Esophagus mucosa (tissue), 1 donor: ENCODE measurements at regions not wholly inside any gene's neighbourhood (a gene's known extent, or its start where the extent isn't known, plus 50 kb on each side); places are given as distances from the start of the nearest gene placed in this dataset.

Source experiments
- ATAC-seq: fragments of 200-7000 bp; cut with Tn5 transposase; one replicate; pipeline ENCODE4 v1.9.1; 2020
- donor health status: DM: yes; HTN: yes; CAD: no.

DNA sequence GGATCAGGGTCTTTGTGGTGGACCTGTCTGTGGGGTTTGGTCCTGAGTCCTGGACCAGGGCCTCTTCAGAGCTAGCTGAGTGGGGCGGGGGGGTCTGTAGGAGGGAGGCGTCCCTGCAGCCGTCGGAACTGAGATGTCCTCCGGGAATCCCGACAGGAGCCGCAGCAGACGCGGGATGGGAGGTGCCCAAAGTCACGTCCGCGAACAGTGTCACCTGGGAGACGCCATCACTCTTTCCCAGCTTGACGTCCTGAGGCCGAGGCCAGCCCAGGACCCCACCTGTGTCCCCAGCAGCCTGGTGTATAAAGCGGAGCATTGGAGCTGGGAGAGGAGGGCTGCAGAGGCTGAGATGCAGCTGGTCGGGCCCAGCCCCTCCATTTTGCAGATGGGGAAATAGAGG is 1234.7 kb downstream of the BRD1 start:
- no peak for ATAC-seq

DNA sequence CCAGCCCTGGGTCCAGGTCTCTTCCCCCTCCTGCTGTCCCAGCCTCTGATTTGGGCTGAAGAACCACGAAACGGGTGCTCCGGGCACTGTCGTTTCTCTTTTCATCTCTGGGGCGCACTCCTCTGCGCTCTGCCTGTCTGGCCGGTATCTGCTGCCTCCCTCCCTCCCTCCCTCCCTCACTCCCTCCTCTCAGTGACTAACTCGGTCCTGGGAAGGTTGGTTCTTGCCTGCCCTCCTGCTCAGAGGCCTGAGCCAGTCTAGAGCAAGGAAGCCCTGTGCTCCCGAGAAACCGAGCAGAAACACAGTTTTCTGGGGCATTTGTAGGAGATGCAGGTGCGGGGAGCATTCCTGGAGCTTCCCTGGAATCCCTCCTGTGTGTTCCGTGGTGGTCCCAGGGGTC is 1235.2 kb downstream of the BRD1 start:
- ATAC-seq: no peak

DNA sequence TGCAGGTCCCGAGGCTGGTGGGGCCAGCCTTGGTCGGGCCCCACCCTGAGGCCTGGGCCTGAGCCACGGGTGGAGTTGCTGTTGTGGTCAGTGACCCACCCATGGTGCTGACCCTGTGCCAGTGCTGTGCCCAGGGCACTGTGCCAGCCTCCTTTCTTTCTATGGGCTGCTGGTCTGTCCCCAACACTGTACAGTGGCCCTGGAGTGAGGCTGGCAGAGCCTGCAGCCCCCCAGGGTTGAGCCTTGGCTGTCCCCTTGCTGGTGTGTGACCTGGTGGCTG is 1235.7 kb downstream of the BRD1 start:
- ATAC-seq: no peak

- ATAC-seq: no peak
Observed at GRCh38 chr22:48591286-48592065, 1236.2 kb downstream of the BRD1 start.

DNA sequence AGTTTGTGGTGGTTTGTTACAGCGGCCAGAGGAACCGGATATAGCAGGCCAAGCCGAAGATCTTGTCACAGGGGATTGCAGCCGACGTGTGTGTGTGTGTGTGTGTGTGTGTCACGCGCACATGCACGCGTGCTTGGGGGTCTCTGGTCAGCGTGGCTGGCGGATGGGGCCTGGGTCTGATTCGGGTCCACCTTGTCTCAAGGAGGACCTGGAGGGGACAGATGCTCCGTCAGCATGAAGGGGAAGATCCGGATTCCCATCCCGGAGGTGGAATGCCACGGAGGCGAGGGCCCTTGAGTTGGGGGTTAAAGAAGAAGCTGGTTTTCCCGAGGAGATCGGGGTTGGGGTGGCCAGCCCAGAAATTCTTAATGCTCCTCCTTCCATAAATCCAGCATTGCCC is 1237.8 kb downstream of the BRD1 start:
- no peak for ATAC-seq

GRCh38 chr22:48588878-48589450 is 1238.7 kb downstream of the BRD1 start:
- ATAC-seq: no peak

- no peak for ATAC-seq
Observed at GRCh38 chr22:48588151-48588877, 1239.4 kb downstream of the BRD1 start.

DNA sequence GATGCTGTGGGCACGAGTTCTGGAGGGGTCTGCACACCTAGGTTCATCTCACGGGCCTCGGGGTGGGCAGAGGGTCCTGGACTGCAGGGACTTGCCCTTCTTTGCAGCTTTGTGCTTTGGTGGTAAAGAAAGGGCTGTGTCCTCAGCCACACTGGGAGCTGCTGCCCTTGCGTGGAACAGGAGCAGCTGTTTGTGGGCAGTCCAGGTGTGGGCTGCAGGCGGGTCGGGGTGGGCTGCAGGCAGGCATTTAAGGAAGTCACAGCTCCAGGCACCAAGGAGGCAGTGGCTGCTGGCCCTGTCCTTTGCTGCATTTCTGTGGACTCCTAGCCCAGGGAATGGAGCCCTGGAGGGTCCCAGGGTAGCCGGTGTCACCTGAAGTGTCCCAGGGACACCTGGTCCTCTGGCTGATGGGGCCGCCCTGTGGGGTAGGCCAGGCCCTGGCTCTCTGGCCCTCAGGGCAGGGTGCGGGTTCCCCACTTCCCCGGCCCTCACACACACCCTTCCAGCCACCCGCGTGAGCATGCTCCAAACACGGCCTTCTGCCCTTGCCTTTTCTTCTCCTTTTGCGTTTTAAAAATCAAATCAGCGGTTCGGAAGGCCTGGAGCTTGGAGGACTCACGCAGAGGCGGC is 1240.3 kb downstream of the BRD1 start:
- no peak for ATAC-seq

GRCh38 chr22:48586799-48587185 is 1240.9 kb downstream of the BRD1 start:
- ATAC-seq: no peak

- peak; percentile 22 for ATAC-seq
Observed at GRCh38 chr22:48585916-48586798, 1241.5 kb downstream of the BRD1 start.

DNA sequence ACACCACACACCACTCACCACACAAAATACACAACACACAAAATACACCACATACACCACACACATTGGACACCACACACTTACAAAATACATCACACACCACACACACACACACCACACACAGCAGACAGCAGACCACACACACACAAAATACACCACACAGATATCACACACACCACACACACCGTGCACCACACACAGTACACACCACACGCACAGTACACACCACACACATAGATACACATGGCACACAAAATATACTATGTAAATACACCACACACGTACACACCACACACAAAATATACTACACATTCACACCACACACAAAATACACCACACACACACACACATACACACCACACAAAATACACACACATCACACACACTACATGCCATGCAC is 1243.5 kb downstream of the BRD1 start:
- ATAC-seq: no peak

DNA sequence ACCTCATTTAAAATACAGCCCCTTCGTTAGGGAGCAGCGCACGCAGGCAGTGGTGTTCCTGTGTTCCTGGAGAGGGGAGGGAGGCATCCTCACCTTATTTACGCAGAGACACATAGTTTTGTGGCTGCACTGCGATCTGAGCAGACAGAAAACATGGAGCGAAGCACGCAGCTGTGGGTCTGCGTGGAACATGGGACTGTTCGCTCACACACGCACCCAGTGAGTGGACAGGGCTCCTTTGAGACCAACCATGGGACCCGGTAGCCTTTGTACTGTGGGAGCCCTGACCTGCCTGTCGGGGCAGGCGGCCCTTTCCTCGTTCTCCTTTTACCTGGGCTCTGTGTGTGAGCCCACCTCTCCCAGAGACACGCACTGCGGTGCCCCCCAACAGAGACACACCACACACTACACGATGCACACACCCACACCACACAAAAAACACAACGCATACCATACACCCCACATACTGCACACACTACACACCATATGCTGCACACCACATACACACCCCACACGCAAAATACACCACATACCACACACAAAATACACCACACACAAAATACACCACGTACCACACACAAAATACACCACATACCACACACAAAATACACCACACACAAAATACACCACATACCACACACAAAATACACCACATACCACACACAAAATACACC is 1245.7 kb downstream of the BRD1 start:
- ATAC-seq: no peak

- ATAC-seq: no peak
Observed at GRCh38 chr22:48581205-48581766, 1246.4 kb downstream of the BRD1 start.

GRCh38 chr22:48580481-48580970 is 1247.1 kb downstream of the BRD1 start:
- ATAC-seq: no peak

DNA sequence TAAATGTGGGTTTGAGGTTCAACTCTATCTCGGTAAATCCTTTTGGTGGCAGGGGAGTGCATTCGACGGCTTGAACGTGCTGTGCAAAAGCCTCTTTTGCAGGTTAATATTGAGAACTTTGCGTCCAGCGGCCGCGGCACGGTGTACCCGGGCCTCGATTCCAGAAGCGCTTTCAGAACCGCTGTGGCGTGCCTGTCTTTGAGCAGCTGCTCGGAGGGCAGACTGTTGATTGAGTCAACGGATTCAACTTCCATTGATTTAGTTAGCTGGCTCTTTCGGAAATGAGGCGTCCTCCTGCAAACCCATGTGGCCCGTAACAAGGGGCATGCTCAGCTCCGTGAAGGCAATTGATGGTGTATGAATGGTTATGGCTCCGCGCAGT is 1247.8 kb downstream of the BRD1 start:
- ATAC-seq: no peak

- ATAC-seq: no peak
Observed at GRCh38 chr22:48579043-48579927, 1248.4 kb downstream of the BRD1 start.

DNA sequence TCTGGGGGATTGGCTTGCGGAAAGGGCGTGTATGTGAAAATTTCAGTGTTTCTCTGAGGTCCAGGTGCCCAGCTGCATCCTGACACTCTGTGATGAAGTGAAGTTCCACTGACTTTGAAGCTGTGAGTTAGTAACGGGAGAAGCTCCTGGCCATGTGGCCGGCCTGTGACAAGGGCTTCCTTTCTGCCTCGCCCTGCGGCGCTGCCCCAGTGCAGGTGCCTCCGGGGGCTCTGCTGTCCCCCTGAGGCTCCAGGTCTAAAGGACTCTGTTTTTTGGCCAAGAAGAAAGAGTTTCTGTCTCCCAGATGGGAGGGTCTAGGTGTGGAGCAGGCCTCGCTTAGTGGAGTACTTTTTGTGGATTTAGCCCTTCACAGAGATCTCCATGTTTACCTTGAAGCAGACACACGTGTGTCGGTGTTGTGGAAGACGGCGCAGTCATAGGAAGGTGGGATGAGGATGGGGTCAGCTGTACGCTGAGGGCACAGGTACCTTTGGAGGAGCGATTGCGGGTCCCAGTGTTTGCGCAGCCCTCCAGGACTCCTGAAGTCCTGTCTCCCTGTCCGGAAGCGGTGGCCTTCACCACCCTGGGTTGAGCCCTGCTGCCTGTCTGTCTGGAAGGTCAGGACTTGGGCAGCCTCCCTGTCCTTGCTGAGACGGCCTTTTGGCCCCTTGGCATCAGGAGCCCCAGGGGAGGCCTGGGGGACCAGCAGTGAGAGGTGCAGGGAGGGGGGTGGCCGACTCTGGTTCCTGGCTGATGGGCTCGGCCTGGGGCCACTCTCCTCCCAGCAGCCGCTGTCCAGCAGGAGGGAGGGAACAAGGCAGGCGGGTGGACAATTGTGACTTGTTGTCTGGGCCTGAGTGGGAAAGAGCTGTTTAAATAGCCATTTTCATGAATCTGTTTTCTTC is 1249.3 kb downstream of the BRD1 start:
- ATAC-seq: no peak

DNA sequence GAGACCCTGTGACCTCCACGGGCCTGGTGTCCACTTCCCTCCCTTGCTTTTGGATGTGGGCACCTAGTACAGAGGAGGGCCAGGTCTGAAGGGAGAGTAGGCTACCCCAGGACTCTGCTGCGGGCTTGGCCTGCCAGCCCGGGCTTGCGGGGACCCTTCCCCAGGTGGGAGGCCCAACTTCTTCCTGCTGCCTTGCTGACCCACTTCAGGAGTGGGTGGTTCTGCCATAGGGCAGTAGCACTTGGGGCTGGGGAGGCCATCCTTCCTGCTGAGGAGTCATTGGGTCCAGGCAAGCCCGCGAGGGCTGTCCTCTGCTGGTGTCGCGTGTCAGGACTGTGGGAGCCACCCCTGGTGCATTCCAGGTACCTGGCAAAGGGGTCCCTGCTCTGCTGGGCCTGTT is 1250.0 kb downstream of the BRD1 start:
- ATAC-seq: no peak

DNA sequence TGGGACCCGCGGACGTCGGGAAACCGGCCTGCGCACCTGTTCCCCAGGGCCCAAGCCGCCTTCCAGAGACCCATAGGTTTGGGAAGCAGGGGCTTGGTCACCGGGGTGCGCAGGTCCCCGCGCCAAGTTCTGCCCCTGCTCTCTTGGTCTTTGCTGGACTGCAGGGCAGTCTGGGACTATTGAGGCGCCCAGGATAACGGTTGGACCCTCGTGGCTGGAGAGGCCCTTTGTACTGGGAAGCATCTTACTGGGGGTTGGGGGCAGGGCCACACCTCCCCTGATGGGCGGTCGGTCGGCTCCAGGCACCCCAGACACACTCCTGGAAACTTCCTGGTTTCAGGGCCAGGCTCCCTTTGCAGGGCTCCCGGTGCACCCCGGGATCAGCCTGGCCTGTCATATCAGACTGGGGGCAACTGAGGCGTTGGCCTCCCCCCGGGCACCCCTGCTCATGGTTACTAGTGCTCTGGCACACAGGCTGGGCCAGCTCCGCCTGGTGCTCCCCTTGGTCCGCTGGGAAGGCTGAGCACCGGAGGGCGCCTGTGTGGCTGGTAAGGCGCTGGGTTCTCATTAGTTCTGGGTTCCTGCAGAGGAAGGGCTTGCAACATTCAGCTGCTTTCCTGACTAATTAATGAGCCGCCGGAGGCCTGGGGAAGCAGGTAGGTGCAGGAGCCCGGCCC is 1250.5 kb downstream of the BRD1 start:
- peak; percentile 9 for ATAC-seq
